Ishikawa (cell line): ENCODE measurements at regions not wholly inside any gene's neighbourhood (a gene's known extent, or its start where the extent isn't known, plus 50 kb on each side); places are given as distances from the start of the nearest gene placed in this dataset.

Experiments
- CEBPB ChIP-seq: IDR thresholded peaks from 2 replicates; pipeline ENCODE4 v1.6.1; 2012
- CREB1 ChIP-seq: IDR thresholded peaks from 2 replicates; pipeline ENCODE4 v1.6.1; 2012; ENCODE audit warnings: low read depth
- EGR1 ChIP-seq: IDR thresholded peaks from 2 replicates; pipeline ENCODE4 v1.6.1; 2012
- EP300 ChIP-seq: IDR thresholded peaks from 2 replicates; pipeline ENCODE4 v1.6.1; 2012; ENCODE audit warnings: borderline replicate concordance
- FOXM1 ChIP-seq: IDR thresholded peaks from 2 replicates; pipeline ENCODE4 v1.6.1; 2012; ENCODE audit warnings: low read depth, borderline replicate concordance
- NFIC ChIP-seq: IDR thresholded peaks from 2 replicates; pipeline ENCODE4 v1.6.1; 2012
- RAD21 ChIP-seq: IDR thresholded peaks from 2 replicates; pipeline ENCODE4 v1.6.1; 2012; ENCODE audit warnings: low read depth
- TAF1 ChIP-seq: IDR thresholded peaks from 2 replicates; pipeline ENCODE4 v1.6.1; 2012; ENCODE audit warnings: low read depth, mild to moderate bottlenecking
- TCF12 ChIP-seq: IDR thresholded peaks from 2 replicates; pipeline ENCODE4 v1.6.1; 2012; ENCODE audit warnings: low read depth
- TEAD4 ChIP-seq: IDR thresholded peaks from 2 replicates; pipeline ENCODE4 v1.6.1; 2012
- YY1 ChIP-seq: IDR thresholded peaks from 2 replicates; pipeline ENCODE4 v1.6.1; 2012; ENCODE audit warnings: low read depth
- ZBTB7A ChIP-seq: IDR thresholded peaks from 2 replicates; pipeline ENCODE4 v1.6.1; 2012; ENCODE audit warnings: low read depth
- TF ChIP-seq, protein P1 (sequence below): IDR thresholded peaks from 2 replicates; pipeline ENCODE4 v1.6.1; 2012
- TF ChIP-seq, protein P2 (sequence below): IDR thresholded peaks from 2 replicates; pipeline ENCODE4 v1.6.1; 2012; ENCODE audit warnings: low read depth, mild to moderate bottlenecking
- TF ChIP-seq, protein P3 (sequence below): IDR thresholded peaks from 2 replicates; pipeline ENCODE4 v1.6.1; 2012

DNA sequence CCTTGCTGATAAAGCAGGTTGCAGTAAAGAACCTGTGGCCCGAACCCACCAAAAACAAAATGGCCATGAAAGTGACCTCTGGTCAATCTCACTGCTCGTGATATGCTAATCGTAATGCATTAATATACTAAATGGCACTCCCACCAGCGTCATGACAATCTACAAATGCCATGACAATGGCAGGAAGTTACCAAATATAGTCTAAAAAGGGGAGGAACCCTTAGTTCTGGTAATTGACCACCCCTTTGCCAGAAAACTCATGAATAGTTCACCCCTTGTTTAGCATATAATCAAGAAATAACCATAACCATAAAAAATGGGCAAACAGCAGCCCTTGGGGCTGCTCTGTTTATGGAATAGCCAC, 1139.4 kb upstream of the LRRN3 start:
- TF ChIP-seq TAF1: no peak
- TF ChIP-seq, protein P1, sequence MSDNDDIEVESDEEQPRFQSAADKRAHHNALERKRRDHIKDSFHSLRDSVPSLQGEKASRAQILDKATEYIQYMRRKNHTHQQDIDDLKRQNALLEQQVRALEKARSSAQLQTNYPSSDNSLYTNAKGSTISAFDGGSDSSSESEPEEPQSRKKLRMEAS: no peak
- TF ChIP-seq TCF12: no peak
- no peak for TF ChIP-seq TEAD4
- TF ChIP-seq FOXM1: no peak
- no peak for TF ChIP-seq YY1
- no peak for TF ChIP-seq ZBTB7A
- TF ChIP-seq RAD21: no peak
- TF ChIP-seq NFIC: no peak
- TF ChIP-seq CREB1: no peak
- no peak for TF ChIP-seq EGR1
- no peak for TF ChIP-seq CEBPB
- TF ChIP-seq, protein P2, sequence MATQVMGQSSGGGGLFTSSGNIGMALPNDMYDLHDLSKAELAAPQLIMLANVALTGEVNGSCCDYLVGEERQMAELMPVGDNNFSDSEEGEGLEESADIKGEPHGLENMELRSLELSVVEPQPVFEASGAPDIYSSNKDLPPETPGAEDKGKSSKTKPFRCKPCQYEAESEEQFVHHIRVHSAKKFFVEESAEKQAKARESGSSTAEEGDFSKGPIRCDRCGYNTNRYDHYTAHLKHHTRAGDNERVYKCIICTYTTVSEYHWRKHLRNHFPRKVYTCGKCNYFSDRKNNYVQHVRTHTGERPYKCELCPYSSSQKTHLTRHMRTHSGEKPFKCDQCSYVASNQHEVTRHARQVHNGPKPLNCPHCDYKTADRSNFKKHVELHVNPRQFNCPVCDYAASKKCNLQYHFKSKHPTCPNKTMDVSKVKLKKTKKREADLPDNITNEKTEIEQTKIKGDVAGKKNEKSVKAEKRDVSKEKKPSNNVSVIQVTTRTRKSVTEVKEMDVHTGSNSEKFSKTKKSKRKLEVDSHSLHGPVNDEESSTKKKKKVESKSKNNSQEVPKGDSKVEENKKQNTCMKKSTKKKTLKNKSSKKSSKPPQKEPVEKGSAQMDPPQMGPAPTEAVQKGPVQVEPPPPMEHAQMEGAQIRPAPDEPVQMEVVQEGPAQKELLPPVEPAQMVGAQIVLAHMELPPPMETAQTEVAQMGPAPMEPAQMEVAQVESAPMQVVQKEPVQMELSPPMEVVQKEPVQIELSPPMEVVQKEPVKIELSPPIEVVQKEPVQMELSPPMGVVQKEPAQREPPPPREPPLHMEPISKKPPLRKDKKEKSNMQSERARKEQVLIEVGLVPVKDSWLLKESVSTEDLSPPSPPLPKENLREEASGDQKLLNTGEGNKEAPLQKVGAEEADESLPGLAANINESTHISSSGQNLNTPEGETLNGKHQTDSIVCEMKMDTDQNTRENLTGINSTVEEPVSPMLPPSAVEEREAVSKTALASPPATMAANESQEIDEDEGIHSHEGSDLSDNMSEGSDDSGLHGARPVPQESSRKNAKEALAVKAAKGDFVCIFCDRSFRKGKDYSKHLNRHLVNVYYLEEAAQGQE: no peak
- TF ChIP-seq EP300: no peak
- TF ChIP-seq, protein P3, sequence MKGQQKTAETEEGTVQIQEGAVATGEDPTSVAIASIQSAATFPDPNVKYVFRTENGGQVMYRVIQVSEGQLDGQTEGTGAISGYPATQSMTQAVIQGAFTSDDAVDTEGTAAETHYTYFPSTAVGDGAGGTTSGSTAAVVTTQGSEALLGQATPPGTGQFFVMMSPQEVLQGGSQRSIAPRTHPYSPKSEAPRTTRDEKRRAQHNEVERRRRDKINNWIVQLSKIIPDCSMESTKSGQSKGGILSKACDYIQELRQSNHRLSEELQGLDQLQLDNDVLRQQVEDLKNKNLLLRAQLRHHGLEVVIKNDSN: no peak

DNA sequence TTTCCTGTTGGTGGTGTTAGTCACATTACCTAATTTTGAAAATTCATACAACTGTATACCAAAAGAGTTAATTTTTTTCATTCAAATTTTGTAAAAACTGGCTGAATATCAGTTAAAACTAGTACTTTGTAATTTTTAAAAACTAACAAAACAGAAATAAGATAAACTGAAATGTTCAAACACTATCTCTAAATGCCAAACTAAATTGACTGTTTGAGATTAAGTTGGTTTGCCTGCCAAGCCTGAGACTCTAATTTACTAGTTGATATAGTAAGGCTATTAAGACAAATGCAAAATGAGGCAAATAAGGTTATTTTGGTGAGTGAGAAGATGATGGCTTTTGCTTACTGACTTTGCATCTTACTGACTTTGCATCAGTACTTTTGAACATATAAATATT, 1134.9 kb upstream of the LRRN3 start:
- TF ChIP-seq EP300 (no peak), EGR1 (no peak), RAD21 (no peak), CEBPB (no peak), YY1 (no peak), TEAD4 (no peak), CREB1 (no peak), TAF1 (no peak), TCF12 (no peak)
- TF ChIP-seq, protein P2: no peak
- TF ChIP-seq, protein P1: no peak
- TF ChIP-seq, protein P3: no peak

DNA sequence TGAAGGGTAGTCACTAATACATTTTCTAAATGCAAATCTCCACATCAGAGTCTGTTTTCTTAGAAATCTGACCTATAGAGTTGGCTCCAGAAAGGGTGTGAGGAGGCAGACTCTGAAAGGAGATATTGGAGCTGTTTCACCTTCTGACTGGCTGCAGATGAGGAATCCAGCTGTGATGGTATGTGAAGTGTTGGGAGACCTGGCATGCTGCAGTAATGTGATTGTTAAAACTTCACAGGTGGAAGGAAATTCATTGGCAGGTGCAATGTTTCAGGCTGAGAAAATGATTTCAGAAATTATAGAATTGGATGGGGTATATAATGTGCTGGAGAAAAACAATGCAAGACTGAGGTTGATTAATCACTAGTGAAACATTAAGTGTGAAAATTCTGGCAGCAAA, 1134.0 kb upstream of the LRRN3 start:
- TF ChIP-seq FOXM1 (peak; percentile 88), NFIC (peak; percentile 97), TCF12 (peak; percentile 98), RAD21 (peak; percentile 25; the same call in 1 of the 2 replicates), EP300 (peak; percentile 97), TEAD4 (peak; percentile 95), TAF1 (no peak), YY1 (no peak), ZBTB7A (no peak), CEBPB (no peak; the same call in 1 of the 2 replicates), EGR1 (no peak), CREB1 (no peak)
- TF ChIP-seq, protein P2: no peak
- TF ChIP-seq, protein P3: no peak
- TF ChIP-seq, protein P1: peak; percentile 77

DNA sequence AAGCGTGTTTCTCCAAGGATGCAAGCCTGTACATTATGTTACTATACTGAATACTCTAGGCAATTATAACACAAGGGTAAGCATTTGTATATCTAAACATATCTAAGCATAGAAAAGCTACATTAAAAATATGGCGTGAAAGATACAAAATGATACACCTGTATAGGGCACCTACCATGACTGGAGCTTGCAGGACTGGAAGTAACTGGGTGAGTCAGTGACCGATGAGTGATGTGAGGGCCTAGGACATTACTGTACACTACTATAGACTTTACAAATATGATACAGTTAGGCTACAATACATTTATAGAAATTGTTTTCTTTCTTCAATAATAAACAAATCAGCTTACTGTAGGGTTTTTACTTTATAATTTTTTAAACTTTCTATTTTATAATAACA, 1127.2 kb upstream of the LRRN3 start:
- no peak for TF ChIP-seq TCF12
- TF ChIP-seq NFIC: no peak
- no peak for TF ChIP-seq TEAD4
- TF ChIP-seq FOXM1: no peak
- TF ChIP-seq, protein P1: no peak
- TF ChIP-seq, protein P3: no peak
- no peak for TF ChIP-seq ZBTB7A
- TF ChIP-seq TAF1: no peak
- TF ChIP-seq RAD21: no peak
- TF ChIP-seq EP300: no peak
